ENCODE measurements at regions not wholly inside any gene's neighbourhood (a gene's known extent, or its start where the extent isn't known, plus 50 kb on each side); places are given as distances from the start of the nearest gene placed in this dataset.
A peak's percentile ranks its signal among the peaks of the same experiment; 100 is the strongest.

DNA sequence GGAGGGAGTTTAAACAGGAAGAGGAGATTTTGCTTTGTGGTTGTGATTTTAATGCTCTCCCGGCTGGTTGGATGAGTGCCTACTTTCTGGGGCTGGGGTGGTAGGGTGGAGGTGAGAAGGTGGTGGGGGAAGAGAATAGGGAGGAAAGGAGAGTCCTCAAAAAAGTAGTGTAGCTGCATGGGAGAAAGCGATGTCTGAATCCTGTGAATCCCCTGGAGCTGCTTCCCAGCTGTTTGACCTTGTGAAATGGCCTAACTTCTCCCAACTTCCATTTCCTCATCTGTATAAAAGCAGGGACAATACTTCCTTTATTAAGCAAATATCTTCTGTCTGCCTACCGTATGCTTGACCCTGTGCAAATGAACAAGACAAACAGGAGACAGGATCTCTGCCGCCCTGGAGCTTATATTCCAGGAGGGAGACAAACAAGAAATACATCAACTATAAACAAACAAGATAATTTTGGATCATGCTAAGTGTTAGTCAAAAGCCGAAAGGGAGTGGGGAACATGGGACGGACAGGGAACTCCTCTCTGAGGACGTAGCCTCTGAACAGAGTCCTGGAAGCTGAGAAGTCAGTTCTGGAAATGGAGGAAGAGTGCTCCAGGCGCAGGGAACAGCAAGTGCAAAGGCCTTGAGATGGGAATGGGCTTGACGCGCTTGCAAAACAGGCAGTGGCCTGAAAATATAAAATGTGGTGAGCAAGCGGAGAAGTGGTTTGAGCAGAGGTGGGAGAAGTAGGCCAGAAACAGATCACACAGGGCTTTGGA lies 103.5 kb downstream of the SPRY4 start:
- no peaks in the 10 kb centered on the region for H3K9me3 Mint-ChIP-seq (ENCODE audit: low read depth, unreplicated experiment)
- CTCF ChIA-PET = interaction anchor here (0.6 kb wide), 1 partner anchor 9 kb away, joined by 3 read pairs; no protein-coding TSS in a partner anchor
- TF ChIP-seq, protein P1, sequence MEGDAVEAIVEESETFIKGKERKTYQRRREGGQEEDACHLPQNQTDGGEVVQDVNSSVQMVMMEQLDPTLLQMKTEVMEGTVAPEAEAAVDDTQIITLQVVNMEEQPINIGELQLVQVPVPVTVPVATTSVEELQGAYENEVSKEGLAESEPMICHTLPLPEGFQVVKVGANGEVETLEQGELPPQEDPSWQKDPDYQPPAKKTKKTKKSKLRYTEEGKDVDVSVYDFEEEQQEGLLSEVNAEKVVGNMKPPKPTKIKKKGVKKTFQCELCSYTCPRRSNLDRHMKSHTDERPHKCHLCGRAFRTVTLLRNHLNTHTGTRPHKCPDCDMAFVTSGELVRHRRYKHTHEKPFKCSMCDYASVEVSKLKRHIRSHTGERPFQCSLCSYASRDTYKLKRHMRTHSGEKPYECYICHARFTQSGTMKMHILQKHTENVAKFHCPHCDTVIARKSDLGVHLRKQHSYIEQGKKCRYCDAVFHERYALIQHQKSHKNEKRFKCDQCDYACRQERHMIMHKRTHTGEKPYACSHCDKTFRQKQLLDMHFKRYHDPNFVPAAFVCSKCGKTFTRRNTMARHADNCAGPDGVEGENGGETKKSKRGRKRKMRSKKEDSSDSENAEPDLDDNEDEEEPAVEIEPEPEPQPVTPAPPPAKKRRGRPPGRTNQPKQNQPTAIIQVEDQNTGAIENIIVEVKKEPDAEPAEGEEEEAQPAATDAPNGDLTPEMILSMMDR (IDR thresholded peaks at IDR 0.05; ENCODE audit: unreplicated experiment) = no peak
- no TSS peak for BruUV-seq (replicated peaks)
- no peak overlapping the region for H3K4me3 Mint-ChIP-seq (ENCODE audit: low read depth, unreplicated experiment)
- H3K4me1 Mint-ChIP-seq (ENCODE audit: low read depth, unreplicated experiment) = peaks cover 60% of the 10 kb centered on the region
- intact Hi-C loops (cut with micrococcal nuclease; ENCODE audit: unreplicated experiment) = loop anchor here (5.0 kb wide), 1 partner anchor 141 kb away; no protein-coding TSS in a partner anchor
- H3K36me3 Mint-ChIP-seq (ENCODE audit: insufficient read depth, unreplicated experiment) = peaks cover 10% of the 10 kb centered on the region
- H3K27ac Mint-ChIP-seq (ENCODE audit: unreplicated experiment) = no peak overlapping the region
- H3K27me3 Mint-ChIP-seq (ENCODE audit: unreplicated experiment) = peaks cover 14% of the 10 kb centered on the region
- no peak for DNase-seq

DNA sequence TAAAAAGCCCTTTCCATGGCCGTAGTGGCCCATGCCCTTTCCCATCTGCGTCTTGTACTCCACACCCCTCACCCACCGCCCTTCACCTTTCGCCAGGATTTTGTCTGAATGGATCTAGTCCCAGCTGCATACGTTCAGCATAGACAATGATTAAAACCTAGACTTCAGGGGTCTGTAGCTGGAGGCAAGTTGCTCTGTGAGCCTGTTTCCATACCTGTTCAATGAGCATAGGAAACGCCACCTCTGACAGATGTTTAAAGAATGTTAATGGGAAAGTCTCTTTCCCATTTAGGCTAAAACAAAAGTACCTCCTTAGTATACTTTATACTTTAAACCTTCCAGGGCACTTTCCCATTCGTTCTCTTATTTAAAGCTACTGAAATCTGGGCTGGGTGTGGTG lies 105.7 kb downstream of the SPRY4 start:
- H3K27me3 Mint-ChIP-seq (ENCODE audit: unreplicated experiment) = peaks cover 14% of the 10 kb centered on the region
- no peaks in the 10 kb centered on the region for H3K9me3 Mint-ChIP-seq (ENCODE audit: low read depth, unreplicated experiment)
- TF ChIP-seq, protein P1 (IDR thresholded peaks at IDR 0.05; ENCODE audit: unreplicated experiment) = no peak
- CTCF ChIA-PET = no interaction called here
- DNase-seq = no peak
- H3K27ac Mint-ChIP-seq (ENCODE audit: unreplicated experiment) = no peak overlapping the region
- H3K36me3 Mint-ChIP-seq (ENCODE audit: insufficient read depth, unreplicated experiment) = peaks cover 10% of the 10 kb centered on the region
- H3K4me3 Mint-ChIP-seq (ENCODE audit: low read depth, unreplicated experiment) = no peak overlapping the region
- intact Hi-C loops (cut with micrococcal nuclease; ENCODE audit: unreplicated experiment) = no loop called here
- peaks cover 56% of the 10 kb centered on the region for H3K4me1 Mint-ChIP-seq (ENCODE audit: low read depth, unreplicated experiment)
- no TSS peak for BruUV-seq (replicated peaks)

DNA sequence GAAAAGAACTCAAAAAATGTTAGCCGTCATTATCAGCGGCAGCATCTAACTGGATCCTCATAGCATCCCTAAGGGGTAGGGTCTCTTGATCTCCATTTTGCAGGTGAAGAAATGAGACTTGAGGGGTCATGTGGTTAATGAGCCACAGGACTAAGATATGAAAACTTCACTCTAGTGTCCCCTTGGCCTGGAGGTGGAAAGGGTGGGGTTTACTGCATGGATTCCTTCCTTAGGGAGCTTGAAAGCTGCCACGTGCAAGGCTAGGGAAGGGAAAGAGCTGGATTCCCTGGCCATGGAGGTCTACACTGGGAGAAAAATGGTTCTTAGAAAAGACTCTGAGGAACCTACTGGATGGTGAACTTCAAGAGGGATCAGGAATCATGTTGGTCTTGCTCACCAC lies 107.9 kb downstream of the SPRY4 start:
- Mint-ChIP-seq H3K27me3 (ENCODE audit: unreplicated experiment) (peaks cover 14% of the 10 kb centered on the region), H3K4me1 (ENCODE audit: low read depth, unreplicated experiment) (peaks cover 40% of the 10 kb centered on the region), H3K4me3 (ENCODE audit: low read depth, unreplicated experiment) (no peak overlapping the region), H3K9me3 (ENCODE audit: low read depth, unreplicated experiment) (no peaks in the 10 kb centered on the region), H3K27ac (ENCODE audit: unreplicated experiment) (no peak overlapping the region), H3K36me3 (ENCODE audit: insufficient read depth, unreplicated experiment) (peaks cover 5% of the 10 kb centered on the region)
- CTCF ChIA-PET = no interaction called here
- intact Hi-C loops (cut with micrococcal nuclease; ENCODE audit: unreplicated experiment) = loop anchor here (2.0 kb wide), 1 partner anchor 108 kb away; the partner anchor contains the start of gene SPRY4
- DNase-seq = no peak
- TF ChIP-seq, protein P1 (IDR thresholded peaks at IDR 0.05; ENCODE audit: unreplicated experiment) = no peak
- BruUV-seq (replicated peaks) = no TSS peak

DNA sequence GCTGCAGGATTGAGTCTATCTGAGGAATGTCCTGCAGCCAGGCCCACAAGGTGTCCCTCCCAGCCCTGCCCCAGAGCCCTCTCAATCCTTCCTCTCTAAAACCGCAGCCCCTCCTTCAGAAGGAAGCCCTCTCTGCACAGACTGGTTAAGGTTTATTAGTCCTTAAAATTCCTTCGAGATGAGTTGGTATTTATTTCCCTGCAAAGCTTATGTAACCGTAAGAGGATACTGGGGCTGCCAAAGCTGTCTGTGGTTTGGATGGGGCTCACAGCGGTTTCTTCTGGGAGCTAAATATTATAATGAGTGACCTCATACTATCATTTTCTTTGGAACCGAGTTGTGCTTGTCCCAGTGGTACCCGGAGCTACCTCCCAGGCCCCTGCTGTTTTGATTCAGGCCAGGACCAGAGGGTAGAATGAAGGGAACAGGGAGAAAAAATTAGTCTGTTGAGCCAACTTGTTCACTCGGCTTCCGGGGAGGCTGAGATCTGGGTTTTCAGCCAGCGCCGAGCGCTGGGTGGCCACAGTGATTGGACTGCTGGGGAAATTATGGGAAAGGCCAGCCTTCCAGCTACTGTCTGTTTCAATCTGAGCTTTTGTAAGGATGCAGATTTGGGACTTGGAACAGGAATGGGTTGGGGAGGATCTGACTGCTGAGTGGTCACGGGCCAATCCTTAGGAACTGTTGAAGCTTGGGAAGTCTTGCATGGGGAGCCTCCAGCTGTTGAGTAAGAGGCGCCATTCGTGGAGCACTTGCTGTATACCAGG lies 107.5 kb downstream of the NDFIP1 start:
- no TSS peak for BruUV-seq (replicated peaks)
- Mint-ChIP-seq H3K9me3 (ENCODE audit: low read depth, unreplicated experiment) (no peaks in the 10 kb centered on the region), H3K4me3 (ENCODE audit: low read depth, unreplicated experiment) (peak overlapping the region; percentile 42), H3K36me3 (ENCODE audit: insufficient read depth, unreplicated experiment) (peaks cover 5% of the 10 kb centered on the region), H3K4me1 (ENCODE audit: low read depth, unreplicated experiment) (peaks cover 33% of the 10 kb centered on the region), H3K27ac (ENCODE audit: unreplicated experiment) (no peak overlapping the region), H3K27me3 (ENCODE audit: unreplicated experiment) (peaks cover 14% of the 10 kb centered on the region)
- intact Hi-C loops (cut with micrococcal nuclease; ENCODE audit: unreplicated experiment) = loop anchor here (2.0 kb wide), 1 partner anchor 109 kb away; the partner anchor contains the start of gene SPRY4
- CTCF ChIA-PET = interaction anchor here (0.6 to 1.4 kb wide), 6 partner anchors 60 to 335 kb away, joined by 3 to 4 read pairs (median 3); no protein-coding TSS in a partner anchor
- TF ChIP-seq, protein P1 (IDR thresholded peaks at IDR 0.05; ENCODE audit: unreplicated experiment) = no peak
- DNase-seq = peak; percentile 82
